NCI-H2107 (cell line): ENCODE measurements at regions not wholly inside any gene's neighbourhood (a gene's known extent, or its start where the extent isn't known, plus 50 kb on each side); places are given as distances from the start of the nearest gene placed in this dataset.
A peak's percentile ranks its signal among the peaks of the same experiment; 100 is the strongest.

Source experiments
- DNase-seq: peaks from one replicate; lab custom pipeline; 2025; lab: John Stamatoyannopoulos, UW

DNA sequence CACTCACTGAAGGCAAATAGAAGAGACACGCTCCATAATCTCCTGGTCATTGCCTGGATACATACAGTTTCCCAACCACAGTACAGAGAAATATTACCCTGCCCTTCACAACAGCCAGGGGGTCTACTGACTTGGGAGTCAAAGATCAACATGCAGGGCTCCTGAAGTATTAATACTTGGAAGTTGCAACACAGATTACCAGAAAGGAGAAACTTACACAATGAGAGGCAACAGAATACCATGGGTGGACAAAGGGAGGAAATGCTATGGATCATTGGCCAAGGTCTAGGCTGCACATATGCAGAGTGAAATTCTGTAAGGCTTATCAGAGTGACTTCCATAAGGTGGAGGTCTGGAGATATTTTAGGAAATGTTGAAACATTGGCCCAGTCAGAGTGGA, 267.9 kb upstream of the FAT3 start:
- no peak for DNase-seq

DNA sequence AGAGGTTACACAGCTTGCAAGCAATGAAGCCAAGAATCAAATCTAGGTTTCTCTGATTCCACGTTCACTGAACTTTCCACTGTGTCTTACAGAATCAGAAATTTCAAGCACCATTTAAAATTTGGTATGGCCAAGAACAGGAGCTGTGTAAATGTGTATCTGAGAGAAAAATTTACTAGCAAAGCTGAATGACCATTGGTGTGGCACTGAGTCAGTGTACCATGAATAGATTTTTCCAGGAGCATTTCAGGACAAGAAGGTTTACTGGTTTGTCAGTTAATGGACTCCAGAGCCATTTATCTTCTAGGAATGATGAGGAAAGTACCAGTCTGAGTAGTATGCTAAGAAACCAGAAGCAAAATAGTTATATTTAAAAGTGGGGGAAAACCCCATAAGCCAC, 269.4 kb upstream of the FAT3 start:
- no peak for DNase-seq

DNA sequence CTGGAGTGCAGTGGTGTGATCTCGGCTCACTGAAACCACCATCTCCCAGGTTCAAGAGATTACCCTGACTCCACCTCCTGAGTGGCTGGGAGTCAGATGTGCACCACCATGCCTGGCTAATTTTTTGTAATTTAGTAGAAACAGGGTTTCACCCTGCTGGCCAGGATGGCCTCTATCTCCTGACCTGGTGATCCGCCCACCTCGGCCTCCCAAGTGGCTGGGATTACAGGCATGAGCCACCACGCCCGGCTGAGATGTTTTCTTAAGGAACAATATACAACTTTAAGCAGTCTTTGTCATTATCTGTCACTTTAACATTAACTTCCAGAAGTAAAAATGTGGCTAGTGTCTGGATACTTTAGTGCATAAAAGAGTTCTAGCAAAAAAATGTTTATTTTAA, 272.6 kb upstream of the FAT3 start:
- no peak for DNase-seq

- peak; percentile 44 for DNase-seq
Measured at GRCh38 chr11:91947215-91947820, 277.3 kb upstream of the FAT3 start.

DNA sequence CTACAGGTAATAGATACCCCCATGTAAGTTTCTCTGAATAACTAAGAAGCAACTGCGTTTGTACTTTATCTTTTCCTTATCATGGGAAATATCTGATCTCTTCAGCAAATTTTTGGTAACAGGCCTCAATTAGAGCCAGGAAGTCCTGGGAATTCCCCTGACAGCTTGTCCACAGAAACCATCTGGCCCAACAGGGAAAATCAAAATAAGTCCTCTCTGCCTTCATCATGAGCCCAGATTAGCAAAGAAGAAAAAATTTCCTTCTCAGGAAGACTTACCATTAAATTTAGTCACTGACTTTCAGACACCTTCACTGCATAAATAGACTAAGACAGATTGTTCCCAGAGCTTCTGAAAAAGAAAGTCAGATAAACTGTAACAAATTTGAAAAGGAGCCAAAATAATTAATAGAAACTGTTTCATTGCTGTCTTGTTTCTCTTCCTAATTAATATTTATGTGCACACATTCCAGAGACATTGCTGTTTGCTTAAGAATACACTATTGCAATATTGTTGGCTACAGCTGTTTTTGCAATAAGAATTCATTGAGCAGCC, 278.1 kb upstream of the FAT3 start:
- DNase-seq: no peak

DNA sequence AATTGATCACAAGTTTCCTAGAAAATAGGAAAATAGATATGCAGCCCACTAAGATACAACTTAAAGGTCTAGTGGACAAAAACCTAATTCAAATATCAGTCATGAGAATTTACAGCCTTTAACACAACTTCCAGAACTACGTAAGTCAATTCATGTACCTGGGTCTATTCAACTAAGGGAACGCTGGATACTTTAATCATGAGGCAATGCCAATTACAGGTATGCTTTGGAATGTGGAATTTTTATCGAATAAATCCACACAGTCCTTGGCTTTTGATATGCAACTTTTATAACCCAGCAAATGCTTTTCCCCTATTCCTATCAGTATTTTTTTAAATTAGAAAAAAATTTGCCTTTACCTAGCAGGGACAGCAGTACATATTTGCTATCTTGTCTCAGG, 289.5 kb upstream of the FAT3 start:
- no peak for DNase-seq

- no peak for DNase-seq
Measured at GRCh38 chr11:91932151-91932821, 292.3 kb upstream of the FAT3 start.

GRCh38 chr11:91927448-91927847, 297.2 kb upstream of the FAT3 start:
- no peak for DNase-seq

DNA sequence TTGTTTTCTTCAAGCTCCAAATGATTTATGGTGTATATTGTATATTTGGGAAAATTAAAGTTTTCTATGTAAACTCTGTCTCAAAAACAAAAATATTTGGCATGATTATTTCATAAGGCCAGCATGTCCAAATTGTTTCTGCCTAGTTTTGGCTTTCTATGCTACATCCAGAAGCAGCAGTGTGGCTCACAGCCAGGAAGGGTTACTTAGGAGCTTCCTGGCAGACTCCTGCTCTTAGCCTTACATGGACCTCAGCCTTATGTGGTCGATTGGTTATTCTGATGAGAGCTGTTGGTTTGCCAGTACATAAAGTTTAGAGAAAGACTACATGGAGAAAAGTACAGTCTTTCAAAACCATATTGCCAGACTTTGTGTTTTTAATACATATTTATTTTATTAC, 297.7 kb upstream of the FAT3 start:
- DNase-seq: no peak

- DNase-seq: no peak
Measured at GRCh38 chr11:91922846-91923245, 301.8 kb upstream of the FAT3 start.

- DNase-seq: no peak
Measured at GRCh38 chr11:91921974-91922373, 302.6 kb upstream of the FAT3 start.

DNA sequence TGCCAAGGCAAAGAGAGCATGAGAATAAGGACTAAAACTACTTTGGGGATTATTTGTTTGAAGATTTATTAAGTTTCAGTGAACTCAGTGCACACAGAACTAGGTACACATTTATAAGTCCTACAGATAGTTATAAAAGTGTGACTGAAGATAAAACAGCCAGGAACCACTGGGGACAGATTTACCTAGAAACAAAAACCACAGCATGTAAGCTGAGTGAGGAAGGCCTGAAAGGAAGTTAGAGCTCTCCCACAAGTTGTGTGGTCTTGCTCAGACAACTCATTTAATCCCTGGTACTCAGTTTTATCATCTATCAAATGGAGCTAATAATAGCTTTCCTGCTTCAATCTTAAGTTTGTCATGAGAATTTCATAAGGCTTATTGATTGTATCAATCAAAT, 311.2 kb upstream of the FAT3 start:
- no peak for DNase-seq

- no peak for DNase-seq
Measured at GRCh38 chr11:91912322-91912721, 312.3 kb upstream of the FAT3 start.

GRCh38 chr11:91906871-91907624, 317.6 kb upstream of the FAT3 start:
- no peak for DNase-seq

DNA sequence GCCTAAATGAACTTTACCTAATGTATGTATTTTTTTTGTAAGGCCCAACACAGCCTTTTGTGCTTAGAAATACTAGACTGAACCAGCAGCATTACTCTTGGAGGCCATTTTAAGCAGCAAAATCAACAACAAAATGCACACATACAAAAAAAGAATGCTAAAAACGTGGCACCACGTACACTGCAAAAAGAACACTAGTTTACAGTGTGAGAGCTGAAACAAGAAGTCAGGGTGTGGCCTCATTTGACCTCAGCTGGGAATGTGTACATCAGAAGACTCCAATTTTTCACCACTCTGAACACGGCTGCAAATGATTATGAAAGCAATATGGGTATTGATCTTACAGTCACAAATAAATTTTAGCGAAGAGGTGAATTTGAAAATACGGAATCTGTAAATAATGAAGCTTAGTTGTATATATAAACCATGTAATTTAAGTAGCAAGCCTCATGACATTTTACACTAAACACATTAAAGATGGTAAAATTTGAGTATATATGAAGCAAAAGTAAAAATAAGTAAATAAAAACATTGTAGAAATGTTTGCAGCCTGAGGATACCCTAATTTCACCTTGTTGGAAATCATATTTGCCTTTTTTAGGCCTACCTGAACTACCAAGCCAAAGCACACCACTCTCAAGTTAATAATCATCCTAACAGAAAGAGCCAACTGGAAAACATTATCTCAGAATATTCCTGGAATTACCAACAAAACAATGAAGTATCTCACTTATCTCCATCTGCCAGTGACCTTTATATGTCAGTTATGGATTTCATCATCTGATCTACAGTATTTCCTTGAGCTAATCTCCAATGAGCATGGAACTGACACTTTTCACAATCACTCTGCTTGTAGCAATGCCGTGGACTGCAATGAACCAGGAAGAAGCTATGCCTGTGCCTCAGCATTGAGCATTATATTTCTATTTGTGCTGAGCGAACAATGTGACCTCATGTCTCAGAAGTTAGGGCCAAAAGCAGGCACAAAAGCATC, 319.5 kb upstream of the FAT3 start:
- DNase-seq: no peak

DNA sequence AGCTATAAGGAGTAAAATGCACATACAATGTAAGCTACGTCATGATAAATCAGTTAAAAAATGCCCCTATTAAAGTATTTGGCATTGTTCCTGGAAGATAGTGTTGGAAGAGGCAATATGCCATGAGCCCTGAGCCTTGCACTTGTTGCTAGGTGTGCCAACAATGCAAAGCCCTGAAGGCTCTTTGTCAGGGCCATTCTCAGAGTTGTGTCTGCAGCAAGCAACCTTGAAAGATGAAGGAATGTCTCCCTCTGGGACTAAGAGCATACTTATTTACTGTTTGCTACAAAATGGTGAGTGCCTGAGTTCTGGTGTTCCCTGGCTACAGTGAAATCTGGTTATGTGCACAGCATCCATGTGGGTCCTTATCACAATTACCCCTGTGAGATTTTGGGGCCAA, 322.3 kb upstream of the FAT3 start:
- DNase-seq: no peak

- no peak for DNase-seq
Measured at GRCh38 chr11:91880660-91881059, 344.0 kb upstream of the FAT3 start.

DNA sequence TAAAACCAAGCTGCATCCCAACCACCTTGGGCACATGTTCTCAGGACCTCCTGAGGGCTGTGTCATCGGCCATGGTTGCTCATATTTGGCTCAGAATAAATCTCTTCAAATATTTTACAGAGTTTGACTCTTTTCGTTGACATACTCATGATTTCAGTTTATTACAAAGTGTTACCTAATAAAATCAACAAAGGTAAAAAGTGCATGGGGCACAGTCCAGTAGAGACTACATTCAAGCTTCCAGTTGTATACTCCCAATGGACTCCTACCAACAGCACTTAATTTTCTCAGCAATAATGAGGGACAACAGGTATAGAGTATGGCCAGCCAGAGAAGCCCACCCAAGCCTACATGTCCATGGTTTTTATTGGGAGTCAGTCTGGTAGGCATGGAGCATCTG, 347.9 kb upstream of the FAT3 start:
- DNase-seq: no peak

GRCh38 chr11:91872243-91872642, 352.4 kb upstream of the FAT3 start:
- DNase-seq: no peak

DNA sequence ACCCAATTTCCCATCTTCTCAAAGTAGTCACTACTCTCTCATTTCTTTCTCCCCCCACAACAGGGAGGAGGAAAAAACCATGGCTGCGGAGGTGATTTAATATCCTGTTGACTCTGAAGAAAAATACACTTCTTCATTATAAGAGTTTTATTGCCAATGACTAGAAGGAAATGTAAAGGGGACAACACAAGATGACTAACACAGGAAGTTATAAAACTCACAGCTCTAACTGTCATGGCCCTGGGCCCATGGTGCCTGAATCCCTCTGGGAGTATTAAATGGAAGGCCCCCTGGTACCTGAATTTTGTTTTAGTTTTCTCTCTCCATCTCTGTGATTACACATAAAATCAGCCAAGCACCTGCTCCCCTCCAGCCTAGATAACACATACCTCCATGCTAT, 352.8 kb upstream of the FAT3 start:
- no peak for DNase-seq

DNA sequence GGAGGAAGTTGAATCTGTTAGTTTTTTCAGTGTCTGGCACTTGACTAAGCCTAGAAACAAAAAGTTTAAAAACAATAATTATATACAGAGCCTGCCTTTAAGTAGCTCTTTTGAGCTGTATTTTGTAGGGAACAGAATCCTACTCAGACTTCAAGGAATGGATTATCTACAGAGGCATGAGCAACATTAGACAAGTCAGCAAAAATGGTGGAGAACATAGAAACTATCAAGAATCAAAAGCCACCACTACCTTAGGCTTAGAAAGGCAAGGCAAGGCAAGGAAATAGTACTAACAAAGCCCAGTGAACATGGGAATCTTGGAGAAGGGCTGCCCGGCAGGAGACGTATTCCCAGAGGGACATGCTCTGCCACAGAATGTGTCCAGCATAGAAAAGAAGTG, 353.6 kb upstream of the FAT3 start:
- no peak for DNase-seq

GRCh38 chr11:91869686-91870085, 354.9 kb upstream of the FAT3 start:
- DNase-seq: no peak
